Thyroid gland (tissue), 4 donors: ENCODE measurements at regions not wholly inside any gene's neighbourhood (a gene's known extent, or its start where the extent isn't known, plus 50 kb on each side); places are given as distances from the start of the nearest gene placed in this dataset.

Experiments
- DNase-seq, 2 donors: peaks; one replicate each; pipeline ENCODE4 v3.0.0-alpha.2; 2019
- H3K27ac ChIP-seq, 3 donors: fragments of 200-600 bp; sonication (generic); 1 replicate in 2 of 3; 2 replicates in 1 of 3; pipeline ENCODE4 v1.5.1; 2016 to 2019; ENCODE audit warnings: mild to moderate bottlenecking in 1 of 3, moderate library complexity in 1 of 3
- H3K27me3 ChIP-seq: fragments of 200-600 bp; sonication (generic); one replicate; pipeline ENCODE4 v1.5.1; 2019
- H3K36me3 ChIP-seq, 2 donors: fragments of 200-600 bp; sonication (generic); one replicate each; pipeline ENCODE4 v1.5.1; 2016 to 2019
- H3K4me1 ChIP-seq, 2 donors: fragments of 200-600 bp; sonication (generic); one replicate each; pipeline ENCODE4 v1.5.1; 2017 to 2019
- H3K4me3 ChIP-seq, 3 donors: fragments of 200-600 bp; sonication (generic); replicated peaks in 1 of 3; 1 replicate in 2 of 3; 2 replicates in 1 of 3; pipeline ENCODE4 v1.5.1; 2016; ENCODE audit warnings: mild to moderate bottlenecking in 1 of 3
- H3K9me3 ChIP-seq: fragments of 200-600 bp; sonication (generic); one replicate; pipeline ENCODE4 v1.5.1; 2017
- CTCF ChIP-seq, 6 experiments: fragments of 200-600 bp in 3 of 6; fragments of 450-650 bp in 3 of 6; sonication (generic) in 3 of 6; IDR thresholded peaks; one replicate each; pipeline ENCODE4 v1.5.1; 2016 to 2019; ENCODE audit warnings: antibody characterized with exemption in 6 of 6, mild to moderate bottlenecking in 2 of 6, inconsistent platforms in 1 of 6, moderate library complexity in 1 of 6
- POLR2A ChIP-seq, 2 donors: fragments of 450-650 bp; IDR thresholded peaks; one replicate each; pipeline ENCODE4 v1.6.1; 2017; ENCODE audit warnings: antibody characterized with exemption in 2 of 2, mild to moderate bottlenecking in 2 of 2, moderate library complexity in 1 of 2
- WGBS, 2 donors: methylation state at CpG; one replicate each; pipeline ENCODE4 v1.1.5; 2017; 5-methylcytosine and 5-hydroxymethylcytosine counted together
- intact Hi-C: fragments of 100-400 bp; cut with DNase I; formaldehyde crosslinking; loops from one replicate; pipeline ENCODE4 v1.15.1; 2023

- Histone ChIP-seq H3K4me3 (no peak overlapping the region), H3K4me1 (no peaks in the 10 kb centered on the region), H3K36me3 (no peaks in the 10 kb centered on the region), H3K27ac (no peak overlapping the region), H3K9me3 (no peaks in the 10 kb centered on the region), H3K27me3 (no peaks in the 10 kb centered on the region)
- TF ChIP-seq CTCF (IDR thresholded peaks at IDR 0.05), result no peak
- no peak for TF ChIP-seq POLR2A (IDR thresholded peaks at IDR 0.05)
- 26 to 62% methylated on average over 1 of the region's 1 CpG for WGBS, 2 donors
- intact Hi-C loops, result no loop called here
- DNase-seq, result no peak
Observed at GRCh38 chr15:39181056-39181747, 399.7 kb upstream of the THBS1 start.

- no peaks in the 10 kb centered on the region for H3K4me1 ChIP-seq
- H3K27me3 ChIP-seq, result no peaks in the 10 kb centered on the region
- H3K36me3 ChIP-seq, result no peaks in the 10 kb centered on the region
- 74 to 77% methylated on average over 2 of the region's 2 CpGs for WGBS, 2 donors
- H3K9me3 ChIP-seq, result no peaks in the 10 kb centered on the region
- TF ChIP-seq POLR2A (IDR thresholded peaks at IDR 0.05), result no peak
- no peak for TF ChIP-seq CTCF (IDR thresholded peaks at IDR 0.05)
- H3K27ac ChIP-seq, result no peak overlapping the region
- intact Hi-C loops, result no loop called here
- no peak for DNase-seq
- H3K4me3 ChIP-seq, result no peak overlapping the region
Observed at GRCh38 chr15:39181940-39182339, 398.9 kb upstream of the THBS1 start.

- Histone ChIP-seq H3K36me3 (no peaks in the 10 kb centered on the region), H3K4me1 (no peaks in the 10 kb centered on the region), H3K9me3 (no peaks in the 10 kb centered on the region), H3K27me3 (no peaks in the 10 kb centered on the region), H3K27ac (no peak overlapping the region), H3K4me3 (no peak overlapping the region)
- TF ChIP-seq POLR2A (IDR thresholded peaks at IDR 0.05), result no peak
- TF ChIP-seq CTCF (IDR thresholded peaks at IDR 0.05), result no peak
- intact Hi-C loops, result no loop called here
- DNase-seq, result no peak
- 95 to 97% methylated on average over 1 of the region's 1 CpG for WGBS, 2 donors
Observed at GRCh38 chr15:39183164-39183881, 397.6 kb upstream of the THBS1 start.

GRCh38 chr15:39184701-39185390 is 396.0 kb upstream of the THBS1 start:
- H3K4me3 ChIP-seq, result no peak overlapping the region
- H3K36me3 ChIP-seq, result no peaks in the 10 kb centered on the region
- WGBS, 2 donors, result 84 to 90% methylated on average over 4 of the region's 4 CpGs
- H3K27ac ChIP-seq, result no peak overlapping the region
- TF ChIP-seq CTCF (IDR thresholded peaks at IDR 0.05) (no peak), POLR2A (IDR thresholded peaks at IDR 0.05) (no peak)
- no peaks in the 10 kb centered on the region for H3K4me1 ChIP-seq
- intact Hi-C loops, result no loop called here
- DNase-seq, result no peak
- H3K9me3 ChIP-seq, result no peaks in the 10 kb centered on the region
- no peaks in the 10 kb centered on the region for H3K27me3 ChIP-seq

GRCh38 chr15:39188314-39188713 is 392.6 kb upstream of the THBS1 start:
- WGBS, 2 donors, result 52 to 76% methylated on average over 1 of the region's 1 CpG

More at GRCh38 chr15:39188314-39188713, 392.6 kb upstream of the THBS1 start:
- no peak for DNase-seq
- Histone ChIP-seq H3K4me1 (no peaks in the 10 kb centered on the region), H3K27me3 (no peaks in the 10 kb centered on the region), H3K4me3 (no peak overlapping the region), H3K27ac (no peak overlapping the region), H3K9me3 (no peaks in the 10 kb centered on the region), H3K36me3 (no peaks in the 10 kb centered on the region)
- TF ChIP-seq POLR2A (IDR thresholded peaks at IDR 0.05), result no peak
- TF ChIP-seq CTCF (IDR thresholded peaks at IDR 0.05), result no peak
- intact Hi-C loops, result no loop called here
